Mammary epithelial cell (primary cell): ENCODE measurements at regions not wholly inside any gene's neighbourhood (a gene's known extent, or its start where the extent isn't known, plus 50 kb on each side); places are given as distances from the start of the nearest gene placed in this dataset.

Experiments used
- CTCF ChIP-seq, 2 donors: IDR thresholded peaks in 1 of 2; conservative IDR thresholded peaks in 1 of 2; 2 replicates each; pipeline ENCODE4 v1.5.1; 2011 to 2012; ENCODE audit warnings: inconsistent platforms in 2 of 2, low read length in 2 of 2, mild to moderate bottlenecking in 2 of 2, control low read depth in 1 of 2, low read depth in 1 of 2; ENCODE audit not compliant: insufficient read depth in 1 of 2; ENCODE audit errors: extremely low read depth in 1 of 2
- EZH2 ChIP-seq: IDR thresholded peaks from 2 replicates; pipeline ENCODE4 v1.6.1; 2012; ENCODE audit warnings: low read length, inconsistent platforms, borderline replicate concordance

- TF ChIP-seq CTCF (conservative IDR thresholded peaks at IDR 0.05 in 1 of 2, IDR thresholded peaks at IDR 0.05 in 1 of 2; ENCODE audit: extremely low read depth in 1 of 2, insufficient read depth in 1 of 2, low read depth in 1 of 2, low read length in 2 of 2) (no peak), EZH2 (no peak)
Observed at GRCh38 chr13:80679423-80679822, 338.5 kb upstream of the SPRY2 start.
